ENCODE measurements at regions not wholly inside any gene's neighbourhood (a gene's known extent, or its start where the extent isn't known, plus 50 kb on each side); places are given as distances from the start of the nearest gene placed in this dataset.
"Not testable (repeated sequence)": the region's sequence is repeated elsewhere in the genome, so short reads cannot be mapped to it uniquely, and the experiment has no call there.

DNA sequence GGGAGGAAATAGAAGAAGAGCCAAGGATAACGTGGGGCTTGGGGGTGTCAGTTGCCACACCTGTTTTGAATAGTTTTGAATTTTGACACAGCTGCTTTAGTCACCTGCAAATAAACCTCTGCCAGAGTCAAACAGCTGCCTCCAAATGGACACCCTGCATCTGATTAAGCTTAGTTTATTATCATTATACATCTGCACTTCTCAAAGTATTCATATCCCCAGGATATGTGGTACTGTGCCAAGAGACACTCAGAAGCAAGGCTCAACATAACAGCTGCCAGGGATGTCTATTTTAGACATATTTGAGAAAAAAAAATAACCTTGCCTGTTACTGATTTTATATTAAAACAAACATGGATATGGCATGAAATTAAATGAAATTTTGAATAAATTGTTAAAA lies 122.5 kb upstream of the WDR75 start:
- DNase-seq: no peak

DNA sequence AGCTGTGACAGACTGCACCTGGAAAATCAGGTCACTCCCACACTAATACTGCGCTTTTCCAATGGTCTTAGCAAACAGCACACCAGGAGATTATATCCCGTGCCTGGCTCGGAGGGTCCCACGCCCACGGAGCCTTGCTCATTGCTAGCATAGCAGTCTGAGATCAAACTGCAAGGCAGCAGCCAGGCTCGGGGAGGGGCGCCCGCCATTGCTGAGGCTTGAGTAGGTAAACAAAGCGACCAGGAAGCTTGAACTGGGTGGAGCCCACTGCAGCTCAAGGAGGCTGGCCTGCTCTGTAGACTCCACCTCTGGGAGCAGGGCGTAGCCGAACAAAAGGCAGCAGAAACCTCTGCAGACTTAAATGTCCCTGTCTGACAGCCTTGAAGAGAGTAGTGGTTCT lies 121.8 kb upstream of the WDR75 start:
- not testable (repeated sequence) for DNase-seq

GRCh38 chr2:189327879-189328847 lies 113.1 kb upstream of the WDR75 start:
- DNase-seq: no peak

GRCh38 chr2:189328848-189329245 lies 112.4 kb upstream of the WDR75 start:
- no peak for DNase-seq

DNA sequence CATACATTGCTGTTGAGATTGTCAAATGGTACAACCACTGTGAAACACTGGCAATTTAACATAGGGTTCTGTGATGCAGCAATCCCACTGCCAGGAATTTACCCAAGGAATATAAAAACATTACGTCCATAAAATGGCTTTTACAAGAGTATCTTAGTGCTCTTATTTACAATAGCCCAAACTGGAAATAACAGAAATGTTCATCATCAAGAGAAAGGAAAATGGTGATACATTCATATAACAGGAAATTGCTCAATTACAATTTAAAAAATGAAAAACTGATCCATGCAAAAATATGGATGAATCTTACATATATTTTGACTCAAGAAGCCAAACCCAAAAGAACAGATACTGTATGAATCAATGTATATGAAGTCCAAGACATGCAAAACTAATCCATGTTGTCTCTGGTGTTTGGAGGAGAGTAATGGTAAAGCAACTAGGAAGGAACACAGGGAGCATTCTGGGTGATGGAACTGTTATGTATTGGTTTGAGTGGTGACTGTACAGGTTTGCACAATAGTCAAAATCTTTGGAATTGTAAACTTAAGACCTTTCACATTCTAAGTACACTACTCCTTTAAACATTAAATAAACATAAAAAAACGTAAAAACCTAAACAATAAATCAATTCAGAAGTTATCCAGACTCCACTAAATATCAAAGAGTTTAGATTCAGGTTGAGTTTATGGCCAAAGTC lies 104.8 kb upstream of the WDR75 start:
- DNase-seq: no peak

GRCh38 chr2:189337656-189338055 lies 103.6 kb upstream of the WDR75 start:
- no peak for DNase-seq

- DNase-seq: no peak
Observed at GRCh38 chr2:189338115-189338514, 103.2 kb upstream of the WDR75 start.

GRCh38 chr2:189341077-189341476 lies 100.2 kb upstream of the WDR75 start:
- DNase-seq: no peak

DNA sequence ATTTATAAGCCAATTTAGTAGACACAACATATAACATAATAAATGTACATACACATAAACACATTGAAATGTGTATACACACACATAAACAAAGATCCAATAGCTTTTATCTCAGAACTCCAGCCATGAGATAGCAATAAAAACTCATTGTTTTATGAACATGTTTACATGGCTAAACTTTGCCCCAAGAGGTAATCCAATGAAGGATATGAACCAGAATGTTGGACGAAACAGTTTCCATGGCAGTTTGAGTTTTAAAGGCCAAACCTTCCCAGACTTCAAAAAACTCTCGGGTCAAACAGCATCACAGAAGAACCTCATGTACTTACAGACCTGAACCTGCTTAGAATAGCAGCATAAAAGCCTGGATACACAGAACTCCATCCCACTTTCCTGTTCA lies 97.2 kb upstream of the WDR75 start:
- DNase-seq: no peak

DNA sequence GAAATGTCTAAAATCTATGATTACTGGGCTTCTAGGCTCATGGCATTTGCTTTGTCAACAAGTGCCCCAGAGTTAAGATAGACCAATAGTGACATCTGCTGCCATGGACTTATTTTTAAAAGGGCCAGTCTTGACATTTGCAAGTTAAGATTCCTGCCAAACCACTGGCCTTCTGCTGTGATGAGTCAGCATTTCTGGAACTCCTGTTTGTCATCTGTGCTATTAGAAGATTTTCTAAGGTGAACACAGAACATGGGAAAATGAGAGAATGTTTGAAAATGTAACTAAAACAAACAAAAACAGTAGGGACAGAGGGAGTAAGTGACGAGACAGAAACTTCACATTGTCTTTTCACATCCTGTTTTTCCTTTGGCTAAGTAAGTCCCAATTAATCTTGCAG lies 93.7 kb upstream of the WDR75 start:
- no peak for DNase-seq

GRCh38 chr2:189348369-189348768 lies 92.9 kb upstream of the WDR75 start:
- no peak for DNase-seq

DNA sequence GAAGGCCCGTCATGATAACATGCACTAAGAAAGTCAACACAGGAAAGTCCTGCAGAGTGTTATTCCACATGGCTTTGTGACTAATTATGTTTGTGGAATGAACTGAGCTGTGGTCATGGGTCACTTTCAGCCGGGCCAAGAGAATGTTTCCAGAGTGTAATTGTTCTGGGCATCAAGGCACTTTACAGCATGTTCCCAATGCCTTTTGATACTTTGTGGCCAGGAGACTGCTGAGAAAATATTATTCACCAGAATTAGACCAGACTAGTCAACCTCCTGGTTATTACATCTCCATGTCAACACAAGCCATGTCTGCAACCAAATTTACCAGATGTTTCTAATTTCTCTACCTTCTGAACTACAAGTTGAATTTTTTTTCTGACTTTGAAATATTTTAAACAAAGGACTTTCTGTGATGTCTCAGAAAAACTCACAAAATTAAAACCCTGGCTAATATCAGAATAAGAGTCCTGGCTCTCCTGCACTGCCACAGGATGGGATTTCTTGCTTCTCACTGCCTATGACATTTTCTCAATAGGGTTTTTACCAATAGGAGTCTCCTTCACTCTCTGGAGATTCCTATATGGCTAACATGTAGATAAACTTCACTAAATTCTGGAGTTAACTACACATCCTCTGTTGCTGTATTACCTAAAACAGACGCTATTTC lies 90.6 kb upstream of the WDR75 start:
- DNase-seq: no peak

GRCh38 chr2:189351933-189352332 lies 89.3 kb upstream of the WDR75 start:
- not testable (repeated sequence) for DNase-seq

DNA sequence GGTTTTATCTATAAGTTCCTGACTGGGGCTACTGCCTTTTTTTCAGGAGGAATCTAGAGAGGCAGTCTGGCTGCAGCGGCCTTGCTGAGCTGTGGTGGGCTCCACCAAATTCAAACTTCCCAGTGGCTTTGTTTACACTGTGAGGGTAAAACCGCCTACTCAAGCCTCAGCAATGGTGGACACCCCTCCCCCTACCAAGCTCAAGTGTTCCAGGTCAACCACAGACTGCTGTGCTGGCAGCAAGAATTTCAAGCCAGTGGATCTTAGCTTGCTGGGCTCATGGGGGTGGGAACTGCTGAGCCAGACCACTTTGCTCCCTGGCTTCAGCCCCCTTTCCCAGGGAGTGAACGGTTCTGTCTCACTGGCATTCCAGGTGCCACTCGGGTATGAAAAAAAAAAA lies 83.9 kb upstream of the WDR75 start:
- DNase-seq: not testable (repeated sequence)

- DNase-seq: no peak
Observed at GRCh38 chr2:189360861-189361260, 80.4 kb upstream of the WDR75 start.

GRCh38 chr2:189362283-189362682 lies 79.0 kb upstream of the WDR75 start:
- no peak for DNase-seq

GRCh38 chr2:189363559-189363958 lies 77.7 kb upstream of the WDR75 start:
- DNase-seq: no peak

DNA sequence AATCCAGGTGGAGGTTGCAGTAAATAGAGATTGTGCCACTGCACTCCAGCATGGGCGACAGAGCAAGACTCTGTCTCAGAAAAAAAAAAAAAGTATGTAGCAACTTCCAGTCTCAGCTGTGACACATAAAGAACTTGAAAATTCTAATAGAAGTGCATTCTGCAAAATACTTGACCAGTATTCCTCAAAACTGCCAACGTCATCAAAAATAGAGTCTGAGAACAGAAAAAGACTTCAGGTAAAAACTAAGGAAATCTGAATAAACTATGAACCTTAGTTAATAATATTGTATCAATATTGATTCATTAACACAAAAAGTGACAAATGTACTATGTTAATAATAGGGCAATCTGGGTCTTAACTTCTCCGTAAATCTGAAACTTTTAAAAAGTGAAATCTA lies 76.7 kb upstream of the WDR75 start:
- DNase-seq: no peak

- no peak for DNase-seq
Observed at GRCh38 chr2:189366349-189366748, 74.9 kb upstream of the WDR75 start.

DNA sequence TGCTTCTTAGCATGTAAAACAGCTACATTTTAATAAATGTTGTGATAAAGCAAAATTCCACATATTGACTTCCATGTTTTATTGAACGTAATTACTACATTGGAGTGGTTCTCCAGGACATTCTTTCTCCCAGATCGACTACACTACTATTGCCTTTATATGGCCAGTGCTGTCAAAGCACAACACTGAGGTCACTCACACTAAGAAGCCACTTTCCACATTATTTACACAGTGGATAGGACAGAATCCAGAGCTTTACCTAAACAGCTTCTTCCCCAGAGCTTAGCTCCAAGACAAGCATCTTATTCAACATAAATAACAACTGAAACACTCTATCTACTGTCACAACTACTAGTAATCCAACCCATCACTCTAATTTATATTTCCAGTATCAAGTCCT lies 73.9 kb upstream of the WDR75 start:
- DNase-seq: no peak

DNA sequence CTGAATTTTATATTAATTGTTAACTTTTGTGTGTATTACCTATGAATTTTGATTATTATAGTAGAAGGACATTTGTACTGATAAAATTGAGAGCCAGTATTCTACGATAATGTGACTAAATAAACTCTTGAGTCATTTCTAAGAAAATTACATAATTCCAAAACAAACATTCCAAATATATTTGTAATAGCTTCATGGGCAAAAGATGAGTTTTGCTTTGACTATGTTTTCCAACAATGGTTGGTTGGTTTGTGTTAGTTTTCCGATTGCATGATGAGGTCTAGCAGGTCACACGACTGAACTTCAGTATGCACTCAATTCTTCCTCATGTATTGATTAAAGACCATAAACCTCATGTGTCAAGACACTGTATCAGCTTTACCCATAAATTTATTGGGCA lies 71.7 kb upstream of the WDR75 start:
- no peak for DNase-seq

- no peak for DNase-seq
Observed at GRCh38 chr2:189370719-189371118, 70.6 kb upstream of the WDR75 start.

DNA sequence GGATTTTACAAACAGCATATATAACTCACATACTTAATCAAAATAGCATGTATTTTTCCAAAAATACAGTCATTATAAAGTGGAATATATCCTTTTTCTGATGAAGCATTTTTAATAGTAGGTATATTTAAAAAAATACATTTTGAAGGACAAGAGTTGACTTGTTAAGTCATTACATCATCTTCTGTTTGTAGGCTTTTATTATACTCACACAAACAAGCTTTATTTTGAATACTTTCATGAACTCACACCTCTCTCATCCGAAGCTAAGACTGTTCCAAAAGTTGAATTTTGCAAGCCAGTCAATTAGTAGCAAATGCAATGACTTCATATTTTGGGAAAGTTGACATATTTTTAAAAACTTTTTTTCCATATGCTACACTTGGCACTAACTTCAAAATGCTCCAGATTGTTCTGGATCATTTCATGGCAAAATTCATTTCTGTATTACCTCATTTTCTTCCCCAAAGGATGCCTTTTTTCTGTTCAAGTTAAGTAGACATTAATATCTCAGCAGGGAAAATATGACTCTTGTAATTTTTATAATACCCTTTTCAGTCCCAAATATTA lies 68.5 kb upstream of the WDR75 start:
- no peak for DNase-seq
